Kidney epithelial cell (primary cell): ENCODE measurements at regions not wholly inside any gene's neighbourhood (a gene's known extent, or its start where the extent isn't known, plus 50 kb on each side); places are given as distances from the start of the nearest gene placed in this dataset.

ENCODE experiments used
- DNase-seq: peaks from one replicate; pipeline ENCODE4 v3.0.0-alpha.2; 2010; ENCODE audit warnings: low read depth
- H3K27me3 ChIP-seq: 2 replicates; pipeline ENCODE4 v1.6.0; 2011; ENCODE audit warnings: low read length; ENCODE audit not compliant: control insufficient read depth, insufficient read depth
- H3K36me3 ChIP-seq: 2 replicates; pipeline ENCODE4 v1.5.1; 2011; ENCODE audit warnings: low read length; ENCODE audit not compliant: control insufficient read depth, insufficient read depth
- H3K4me3 ChIP-seq: 2 replicates; pipeline ENCODE4 v1.5.1; 2011; ENCODE audit warnings: low read depth, mild to moderate bottlenecking, control low read depth, low read length
- CTCF ChIP-seq: IDR thresholded peaks from 2 replicates; pipeline ENCODE4 v1.5.1; 2011; ENCODE audit warnings: mild to moderate bottlenecking, moderate library complexity, low read length, control low read depth, inconsistent platforms; ENCODE audit not compliant: insufficient read depth, poor library complexity, severe bottlenecking

GRCh38 chr3:107428051-107428858 is 51.0 kb downstream of the CCDC54 start:
- no peak for TF ChIP-seq CTCF
- Histone ChIP-seq H3K27me3 (no peaks in the 10 kb centered on the region), H3K36me3 (no peaks in the 10 kb centered on the region), H3K4me3 (no peak overlapping the region)
- no peak for DNase-seq

- no peaks in the 10 kb centered on the region for H3K27me3 ChIP-seq
- peak; percentile 91 for TF ChIP-seq CTCF
- H3K36me3 ChIP-seq, result no peaks in the 10 kb centered on the region
- peak; percentile 53 for DNase-seq
- peak overlapping the region; percentile 38 for H3K4me3 ChIP-seq
These were observed 52.3 kb downstream of the CCDC54 start for GRCh38 chr3:107429320-107430181.

- DNase-seq, result no peak
- peak overlapping the region; percentile 71 for H3K4me3 ChIP-seq
- H3K27me3 ChIP-seq, result no peaks in the 10 kb centered on the region
- TF ChIP-seq CTCF, result no peak
- H3K36me3 ChIP-seq, result no peaks in the 10 kb centered on the region
These were observed 53.2 kb downstream of the CCDC54 start for GRCh38 chr3:107430214-107430995.

GRCh38 chr3:107430996-107431245 is 53.7 kb downstream of the CCDC54 start:
- DNase-seq, result no peak
- TF ChIP-seq CTCF, result no peak
- no peaks in the 10 kb centered on the region for H3K27me3 ChIP-seq
- H3K36me3 ChIP-seq, result no peaks in the 10 kb centered on the region
- peak overlapping the region; percentile 71 for H3K4me3 ChIP-seq

- H3K36me3 ChIP-seq, result no peaks in the 10 kb centered on the region
- no peak for TF ChIP-seq CTCF
- H3K4me3 ChIP-seq, result peak overlapping the region; percentile 71
- H3K27me3 ChIP-seq, result no peaks in the 10 kb centered on the region
- no peak for DNase-seq
These were observed 54.2 kb downstream of the CCDC54 start for GRCh38 chr3:107431246-107432012.
